PFSK-1 (cell line): ENCODE measurements at regions not wholly inside any gene's neighbourhood (a gene's known extent, or its start where the extent isn't known, plus 50 kb on each side); places are given as distances from the start of the nearest gene placed in this dataset.

ENCODE experiments used
- FOXP2 ChIP-seq: optimal IDR thresholded peaks from 2 replicates; pipeline ENCODE3; 2011; ENCODE audit warnings: borderline replicate concordance, control low read depth, inconsistent platforms; ENCODE audit not compliant: insufficient read depth; ENCODE audit errors: extremely low read length, extremely low read depth
- POLR2AphosphoS5 ChIP-seq: IDR thresholded peaks from 2 replicates; pipeline ENCODE4 v1.6.1; 2012; ENCODE audit warnings: low read depth, mild to moderate bottlenecking, control low read depth, low read length, moderate library complexity
- SIN3A ChIP-seq: IDR thresholded peaks from 2 replicates; pipeline ENCODE4 v1.6.1; 2012; ENCODE audit warnings: mild to moderate bottlenecking, low read length, moderate library complexity, borderline replicate concordance; ENCODE audit not compliant: insufficient read depth
- TAF1 ChIP-seq: IDR thresholded peaks from 2 replicates; pipeline ENCODE4 v1.6.1; 2012; ENCODE audit warnings: low read length, control low read depth, borderline replicate concordance; ENCODE audit not compliant: insufficient read depth
- TF ChIP-seq, protein P1 (sequence below), 2 experiments: IDR thresholded peaks; 2 replicates each; pipeline versions ENCODE4 v1.6.1 to v1.8.0; 2011 to 2012; ENCODE audit warnings: low read depth in 2 of 2, low read length in 2 of 2, control low read depth in 1 of 2, inconsistent platforms in 1 of 2, mild to moderate bottlenecking in 1 of 2, moderate library complexity in 1 of 2; ENCODE audit not compliant: insufficient read depth in 1 of 2

DNA sequence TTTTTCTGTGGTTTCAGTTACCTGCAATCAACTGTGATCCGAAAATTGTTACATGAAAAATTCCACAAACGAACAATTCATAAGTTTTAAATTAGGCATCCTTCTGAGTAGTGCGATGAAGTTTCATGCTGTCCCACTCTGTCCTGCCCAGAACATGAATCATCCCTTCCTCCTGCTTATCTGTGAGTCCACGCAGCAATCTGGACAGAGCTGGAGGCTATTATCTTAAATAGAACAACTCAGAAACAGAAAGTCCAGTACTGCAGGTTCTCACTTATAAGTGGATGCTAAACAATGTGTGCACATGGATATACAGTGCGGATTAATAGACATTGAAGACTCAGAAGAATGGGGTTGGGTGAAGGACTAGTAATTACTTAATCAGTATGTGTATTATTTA lies 583.7 kb upstream of the SPRY2 start:
- TF ChIP-seq FOXP2 (no peak), SIN3A (no peak), POLR2AphosphoS5 (no peak), TAF1 (no peak)
- TF ChIP-seq, protein P1, sequence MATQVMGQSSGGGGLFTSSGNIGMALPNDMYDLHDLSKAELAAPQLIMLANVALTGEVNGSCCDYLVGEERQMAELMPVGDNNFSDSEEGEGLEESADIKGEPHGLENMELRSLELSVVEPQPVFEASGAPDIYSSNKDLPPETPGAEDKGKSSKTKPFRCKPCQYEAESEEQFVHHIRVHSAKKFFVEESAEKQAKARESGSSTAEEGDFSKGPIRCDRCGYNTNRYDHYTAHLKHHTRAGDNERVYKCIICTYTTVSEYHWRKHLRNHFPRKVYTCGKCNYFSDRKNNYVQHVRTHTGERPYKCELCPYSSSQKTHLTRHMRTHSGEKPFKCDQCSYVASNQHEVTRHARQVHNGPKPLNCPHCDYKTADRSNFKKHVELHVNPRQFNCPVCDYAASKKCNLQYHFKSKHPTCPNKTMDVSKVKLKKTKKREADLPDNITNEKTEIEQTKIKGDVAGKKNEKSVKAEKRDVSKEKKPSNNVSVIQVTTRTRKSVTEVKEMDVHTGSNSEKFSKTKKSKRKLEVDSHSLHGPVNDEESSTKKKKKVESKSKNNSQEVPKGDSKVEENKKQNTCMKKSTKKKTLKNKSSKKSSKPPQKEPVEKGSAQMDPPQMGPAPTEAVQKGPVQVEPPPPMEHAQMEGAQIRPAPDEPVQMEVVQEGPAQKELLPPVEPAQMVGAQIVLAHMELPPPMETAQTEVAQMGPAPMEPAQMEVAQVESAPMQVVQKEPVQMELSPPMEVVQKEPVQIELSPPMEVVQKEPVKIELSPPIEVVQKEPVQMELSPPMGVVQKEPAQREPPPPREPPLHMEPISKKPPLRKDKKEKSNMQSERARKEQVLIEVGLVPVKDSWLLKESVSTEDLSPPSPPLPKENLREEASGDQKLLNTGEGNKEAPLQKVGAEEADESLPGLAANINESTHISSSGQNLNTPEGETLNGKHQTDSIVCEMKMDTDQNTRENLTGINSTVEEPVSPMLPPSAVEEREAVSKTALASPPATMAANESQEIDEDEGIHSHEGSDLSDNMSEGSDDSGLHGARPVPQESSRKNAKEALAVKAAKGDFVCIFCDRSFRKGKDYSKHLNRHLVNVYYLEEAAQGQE (IDR thresholded peaks at IDR 0.05; ENCODE audit: insufficient read depth in 1 of 2, low read depth in 2 of 2, low read length in 2 of 2) = no peak

GRCh38 chr13:80923907-80924306 lies 583.0 kb upstream of the SPRY2 start:
- TF ChIP-seq, protein P1 (IDR thresholded peaks at IDR 0.05; ENCODE audit: insufficient read depth in 1 of 2, low read depth in 2 of 2, low read length in 2 of 2) = no peak
- TF ChIP-seq SIN3A (no peak), FOXP2 (no peak), POLR2AphosphoS5 (no peak)

- TF ChIP-seq FOXP2 (no peak), TAF1 (no peak), SIN3A (no peak), POLR2AphosphoS5 (no peak)
- TF ChIP-seq, protein P1 (IDR thresholded peaks at IDR 0.05; ENCODE audit: insufficient read depth in 1 of 2, low read depth in 2 of 2, low read length in 2 of 2) = no peak
These were observed 581.0 kb upstream of the SPRY2 start for GRCh38 chr13:80921971-80922370.

- TF ChIP-seq FOXP2 = no peak
- no peak for TF ChIP-seq TAF1
- TF ChIP-seq, protein P1 (IDR thresholded peaks at IDR 0.05; ENCODE audit: insufficient read depth in 1 of 2, low read depth in 2 of 2, low read length in 2 of 2) = no peak
- no peak for TF ChIP-seq POLR2AphosphoS5
- TF ChIP-seq SIN3A = no peak
These were observed 580.6 kb upstream of the SPRY2 start for GRCh38 chr13:80921541-80921940.

- TF ChIP-seq FOXP2 (no peak), SIN3A (no peak), POLR2AphosphoS5 (no peak), TAF1 (no peak)
- TF ChIP-seq, protein P1 (IDR thresholded peaks at IDR 0.05; ENCODE audit: insufficient read depth in 1 of 2, low read depth in 2 of 2, low read length in 2 of 2) = no peak
These were observed 565.9 kb upstream of the SPRY2 start for GRCh38 chr13:80906860-80907259.
